GM21825 (cell line): ENCODE measurements at regions not wholly inside any gene's neighbourhood (a gene's known extent, or its start where the extent isn't known, plus 50 kb on each side); places are given as distances from the start of the nearest gene placed in this dataset.
"Not testable (repeated sequence)": the region's sequence is repeated elsewhere in the genome, so short reads cannot be mapped to it uniquely, and the experiment has no call there.

Source experiments
- ATAC-seq: cut with Tn5 transposase; IDR thresholded peaks from one replicate; pipeline ENCODE4 v1.9.1; 2021; ENCODE audit warnings: mild to moderate bottlenecking, moderate library complexity; ENCODE audit not compliant: unreplicated experiment

GRCh38 chr5:14054965-14055963, 87.9 kb upstream of the TRIO start:
- no peak for ATAC-seq

GRCh38 chr5:14054111-14054854, 88.9 kb upstream of the TRIO start:
- ATAC-seq: no peak

GRCh38 chr5:14050821-14051220, 92.3 kb upstream of the TRIO start:
- ATAC-seq: no peak

GRCh38 chr5:14048434-14048833, 94.7 kb upstream of the TRIO start:
- no peak for ATAC-seq

- ATAC-seq: no peak
Observed at GRCh38 chr5:14041528-14042192, 97.2 kb upstream of the DNAH5 start.

GRCh38 chr5:14040542-14040941, 96.1 kb upstream of the DNAH5 start:
- ATAC-seq: no peak

GRCh38 chr5:14039576-14039975, 95.1 kb upstream of the DNAH5 start:
- no peak for ATAC-seq

GRCh38 chr5:14039063-14039462, 94.6 kb upstream of the DNAH5 start:
- no peak for ATAC-seq

GRCh38 chr5:14038341-14038959, 94.0 kb upstream of the DNAH5 start:
- no peak for ATAC-seq

GRCh38 chr5:14036947-14037346, 92.5 kb upstream of the DNAH5 start:
- no peak for ATAC-seq

GRCh38 chr5:14036514-14036913, 92.0 kb upstream of the DNAH5 start:
- no peak for ATAC-seq

GRCh38 chr5:14035859-14036503, 91.5 kb upstream of the DNAH5 start:
- ATAC-seq: no peak

- no peak for ATAC-seq
Observed at GRCh38 chr5:14034963-14035362, 90.5 kb upstream of the DNAH5 start.

- no peak for ATAC-seq
Observed at GRCh38 chr5:14032918-14033317, 88.4 kb upstream of the DNAH5 start.

- ATAC-seq: no peak
Observed at GRCh38 chr5:14028938-14029584, 84.6 kb upstream of the DNAH5 start.

GRCh38 chr5:14028188-14028587, 83.7 kb upstream of the DNAH5 start:
- no peak for ATAC-seq

GRCh38 chr5:14025569-14026286, 81.2 kb upstream of the DNAH5 start:
- no peak for ATAC-seq

GRCh38 chr5:14022971-14023370, 78.5 kb upstream of the DNAH5 start:
- ATAC-seq: no peak

GRCh38 chr5:14020944-14021343, 76.5 kb upstream of the DNAH5 start:
- not testable (repeated sequence) for ATAC-seq
